Bone marrow (tissue), 2 donors: ENCODE measurements at regions not wholly inside any gene's neighbourhood (a gene's known extent, or its start where the extent isn't known, plus 50 kb on each side); places are given as distances from the start of the nearest gene placed in this dataset.
"Not testable (repeated sequence)": the region's sequence is repeated elsewhere in the genome, so short reads cannot be mapped to it uniquely, and the experiment has no call there.

ENCODE experiments used
- DNase-seq, 2 donors: peaks; one replicate each; lab custom pipeline; 2025; lab: John Stamatoyannopoulos, UW

DNA sequence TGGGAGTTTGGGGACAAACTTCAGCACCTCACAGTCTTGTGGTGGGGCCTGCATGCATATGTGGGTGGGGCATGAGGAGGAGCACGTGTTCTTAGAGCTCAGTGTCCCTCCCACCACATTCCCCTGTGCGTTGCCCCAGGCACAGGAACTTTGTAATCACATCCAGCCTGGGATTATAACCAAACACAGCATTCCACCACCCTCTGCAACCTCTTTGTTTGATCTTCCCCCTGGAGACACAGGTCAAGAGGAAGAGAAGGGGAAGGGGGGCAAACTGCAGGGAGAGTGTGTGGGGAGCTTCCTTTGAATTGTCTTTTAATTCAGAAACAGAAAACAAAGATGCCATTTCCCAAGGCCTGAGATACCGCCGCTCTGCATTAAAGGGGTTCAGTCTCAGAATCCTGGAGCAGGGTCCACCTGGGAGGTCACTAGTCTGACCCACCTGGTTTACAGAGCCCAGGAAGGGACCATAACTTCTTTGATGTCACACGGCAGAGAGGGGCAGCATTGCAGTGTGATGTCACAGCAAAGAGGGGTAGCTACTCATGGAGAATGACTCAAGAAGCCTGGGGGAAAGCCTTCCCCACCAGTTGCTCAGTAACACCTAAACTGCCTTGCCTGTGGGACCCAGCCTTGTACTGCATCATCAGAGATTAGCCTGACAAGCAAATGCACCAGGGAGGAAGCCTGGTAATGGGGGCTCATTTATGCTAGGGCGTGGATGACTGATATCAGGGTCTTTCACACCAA is 106.3 kb upstream of the RNU6-1 start:
- no peak for DNase-seq

DNA sequence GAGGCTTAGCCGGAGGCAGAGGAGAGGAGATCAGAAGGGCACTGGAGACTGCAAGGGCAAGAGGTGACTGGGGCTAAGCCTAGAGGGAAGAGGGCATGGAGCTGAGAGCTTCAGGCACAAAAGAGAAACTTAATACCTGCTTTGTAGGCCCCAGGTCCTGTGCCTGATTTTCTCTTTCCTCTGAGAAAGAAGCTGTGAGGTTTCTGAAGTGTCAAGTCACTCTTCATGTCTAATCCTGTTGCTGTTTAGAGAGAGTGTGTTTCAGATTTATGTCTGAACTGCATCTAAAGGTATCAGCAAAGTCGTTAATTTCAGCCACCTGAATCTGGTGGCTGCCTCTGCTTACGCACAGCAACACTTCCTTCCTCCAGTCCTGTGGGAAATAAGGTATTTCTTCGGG is 106.9 kb upstream of the RNU6-1 start:
- no peak for DNase-seq

DNA sequence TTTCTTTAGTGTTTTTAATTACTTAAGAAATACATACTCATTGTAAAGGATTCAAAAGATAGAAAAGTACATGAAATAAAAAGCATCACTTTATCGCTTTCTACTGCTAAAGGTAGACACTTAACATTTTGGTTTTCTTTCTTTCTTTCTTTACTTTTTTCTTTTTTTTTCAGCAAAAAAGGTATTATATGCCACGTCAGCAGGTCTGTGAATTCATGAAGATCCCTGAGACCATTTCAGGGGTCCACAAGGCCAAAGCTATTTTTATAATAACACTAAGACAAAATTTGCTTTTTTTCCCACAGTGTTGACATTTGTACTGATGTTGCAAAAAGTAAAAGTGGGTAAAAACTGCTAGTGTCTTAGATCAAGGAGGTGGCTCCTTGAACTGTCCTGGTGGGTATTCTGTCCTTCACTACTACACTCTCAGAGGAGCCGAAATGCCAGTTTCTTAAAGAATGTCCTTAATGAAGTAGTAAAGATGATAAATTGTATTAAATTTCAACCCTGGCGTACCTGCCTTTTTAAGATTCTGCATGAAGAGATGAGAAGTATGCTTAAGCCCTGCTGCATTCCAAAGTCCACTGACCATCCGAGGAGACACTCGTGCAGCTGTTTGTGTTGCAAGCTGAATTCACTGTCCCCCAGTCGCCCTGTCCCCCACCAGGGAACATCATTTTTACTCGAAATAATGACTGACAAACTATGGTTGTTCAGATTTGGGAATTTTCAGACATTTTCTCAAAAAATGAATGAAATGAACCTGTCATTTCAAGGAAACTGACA is 106.7 kb upstream of the PIAS1 start:
- DNase-seq, result no peak

DNA sequence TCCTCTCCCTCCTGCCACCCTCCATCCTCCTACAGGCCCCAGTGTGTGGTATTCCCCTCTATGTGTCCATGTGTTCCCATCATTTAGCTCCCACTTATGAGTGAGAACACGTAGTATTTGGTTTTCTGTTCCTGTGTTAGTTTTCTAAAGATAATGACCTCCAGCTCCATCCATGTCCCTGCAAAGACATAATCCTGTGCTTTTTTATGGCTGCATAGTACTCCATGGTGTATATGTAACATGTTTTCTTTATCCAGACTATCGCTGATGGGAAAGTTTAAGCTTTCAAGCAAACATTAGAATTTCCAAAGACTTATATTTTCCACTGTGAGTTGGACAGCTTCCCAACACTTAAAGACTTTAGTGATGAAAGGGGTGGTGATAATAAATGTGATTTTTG is 105.9 kb upstream of the PIAS1 start:
- DNase-seq, result no peak

DNA sequence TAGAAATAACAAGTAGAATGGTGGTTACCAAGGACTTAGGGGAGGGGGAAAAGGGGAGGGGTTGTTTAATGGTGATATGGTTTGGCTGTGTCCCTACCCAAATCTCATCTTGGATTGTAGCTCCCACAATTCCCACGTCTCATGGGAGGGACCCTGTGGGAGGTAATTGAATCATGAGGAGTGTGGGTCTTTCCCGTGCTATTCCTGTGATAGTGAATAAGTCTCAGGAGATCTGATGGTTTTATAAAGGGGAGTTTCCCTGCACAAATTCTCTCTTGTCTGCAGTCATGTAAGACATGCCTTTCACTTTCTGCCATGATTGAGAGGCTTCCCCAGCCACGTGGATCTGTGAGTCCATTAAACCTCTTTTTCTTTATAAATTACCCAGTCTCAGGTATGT is 102.9 kb upstream of the PIAS1 start:
- not testable (repeated sequence) for DNase-seq

DNA sequence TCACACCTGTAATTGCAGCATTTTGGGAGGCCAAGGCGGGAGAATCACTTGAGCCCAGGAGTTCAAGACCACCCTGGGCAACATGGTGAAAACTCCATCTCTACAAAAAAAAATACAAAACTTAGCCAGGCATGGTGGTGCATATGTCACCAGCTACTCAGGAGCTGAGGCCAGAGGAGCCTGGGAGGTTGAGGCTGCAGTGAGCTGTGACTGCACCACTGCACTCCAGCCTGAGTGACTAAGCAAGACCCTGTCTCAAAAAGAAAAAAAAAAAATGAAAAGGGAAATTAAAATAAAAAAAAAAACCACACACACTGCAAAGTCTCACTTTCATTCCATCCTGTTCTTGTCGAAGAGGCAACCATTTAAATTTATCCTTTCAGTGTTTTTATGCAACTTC is 100.8 kb upstream of the PIAS1 start:
- DNase-seq, result peak in 1 of 2 donors; percentile 47

DNA sequence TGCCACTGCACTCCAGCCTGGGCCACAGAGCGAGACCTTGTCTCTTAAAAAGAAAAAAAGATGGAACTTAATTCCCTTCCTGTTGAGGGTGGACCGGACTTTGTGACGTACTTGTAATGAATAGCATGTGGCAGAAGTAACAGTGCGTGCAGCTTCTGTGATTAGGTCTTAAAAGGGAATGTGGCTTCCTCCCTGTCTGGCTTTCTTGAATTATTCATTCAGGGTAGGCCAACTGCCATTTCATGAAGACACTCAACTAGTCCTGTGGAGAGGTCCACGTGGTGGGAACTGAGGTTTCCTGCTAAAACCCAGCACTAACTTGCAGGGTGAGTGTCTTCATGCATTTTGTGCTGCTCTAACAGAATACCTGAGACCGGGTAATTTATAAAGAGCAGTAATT is 98.9 kb upstream of the PIAS1 start:
- DNase-seq, result no peak

DNA sequence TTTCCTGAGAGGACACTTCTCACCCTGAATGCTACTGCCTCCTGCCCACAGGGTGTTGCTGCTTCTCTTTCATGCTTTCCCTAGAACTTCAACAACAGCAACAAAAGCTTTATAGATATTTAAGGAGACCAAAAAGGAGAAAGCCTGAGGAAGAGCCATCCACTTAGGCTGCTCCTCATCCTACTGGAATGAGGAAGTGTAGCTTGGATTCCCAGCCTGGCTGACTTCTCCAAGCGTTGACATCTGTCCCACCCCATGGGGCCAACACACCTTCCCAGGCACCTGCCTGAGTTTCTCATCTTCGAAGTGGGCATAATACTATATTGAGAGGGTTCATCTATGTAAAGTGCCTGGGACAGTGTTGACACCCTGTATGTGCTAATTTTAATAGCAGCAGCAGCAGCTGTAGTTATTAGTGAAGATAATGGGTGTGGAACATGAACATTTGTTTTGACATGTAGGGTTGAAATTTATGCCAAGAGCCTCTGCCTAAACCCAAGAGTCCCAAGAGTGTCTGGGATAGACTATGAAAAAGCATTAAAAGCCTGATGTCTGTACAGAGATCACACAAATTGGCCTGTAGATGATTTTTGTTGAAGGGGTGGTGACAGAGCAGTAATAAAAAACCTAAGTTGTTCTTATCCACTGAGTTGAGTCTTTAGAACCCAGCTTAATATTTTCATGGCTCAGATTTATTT is 96.5 kb upstream of the PIAS1 start:
- DNase-seq, result no peak

DNA sequence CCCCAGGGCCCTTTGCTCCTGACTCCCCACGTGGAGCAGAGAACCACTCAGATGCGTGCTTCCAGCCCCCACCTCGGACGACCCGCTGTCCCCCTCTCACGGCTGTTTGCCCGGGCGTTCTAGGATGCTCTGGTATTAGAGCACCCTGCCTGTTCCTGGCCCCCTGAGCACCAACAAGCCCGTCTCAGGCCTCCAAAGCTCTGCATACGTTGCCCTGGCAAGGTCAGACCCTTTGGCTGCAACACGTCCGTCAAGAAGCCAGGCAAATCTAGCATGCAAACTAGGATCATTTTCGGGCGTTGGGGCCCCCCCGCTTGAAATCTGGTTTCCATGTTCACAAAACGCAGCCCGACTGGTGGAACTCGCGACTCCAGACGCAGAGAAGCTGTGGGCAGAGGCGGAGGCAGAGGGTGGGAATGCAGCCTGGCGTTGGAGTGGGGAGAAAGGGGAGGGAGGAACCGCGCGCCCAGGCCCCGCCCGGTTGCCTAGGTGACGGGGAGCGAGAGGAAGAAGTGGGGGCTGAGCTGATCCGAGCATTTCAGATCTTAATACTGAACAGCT is 86.2 kb upstream of the PIAS1 start:
- peak; percentile 8 to 22 for DNase-seq

DNA sequence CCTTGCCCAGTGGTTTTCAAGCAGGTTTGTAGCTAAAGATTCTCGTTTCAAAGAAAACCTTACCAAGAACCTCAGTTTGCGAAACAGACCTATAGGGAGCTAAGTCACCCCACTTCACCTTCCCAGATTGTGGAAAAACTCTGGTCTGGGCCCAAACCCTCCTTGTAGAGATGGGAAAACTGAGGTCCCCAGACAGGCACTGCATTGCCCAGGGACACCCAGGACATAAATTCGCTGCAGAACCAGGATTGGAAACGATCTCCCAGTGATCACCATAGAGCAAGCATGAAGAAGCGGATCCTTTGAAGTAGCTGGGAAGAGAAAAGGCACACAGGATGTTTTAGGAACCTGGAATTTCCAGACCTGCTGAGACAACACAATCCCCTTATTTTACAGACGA is 85.6 kb upstream of the PIAS1 start:
- no peak for DNase-seq

DNA sequence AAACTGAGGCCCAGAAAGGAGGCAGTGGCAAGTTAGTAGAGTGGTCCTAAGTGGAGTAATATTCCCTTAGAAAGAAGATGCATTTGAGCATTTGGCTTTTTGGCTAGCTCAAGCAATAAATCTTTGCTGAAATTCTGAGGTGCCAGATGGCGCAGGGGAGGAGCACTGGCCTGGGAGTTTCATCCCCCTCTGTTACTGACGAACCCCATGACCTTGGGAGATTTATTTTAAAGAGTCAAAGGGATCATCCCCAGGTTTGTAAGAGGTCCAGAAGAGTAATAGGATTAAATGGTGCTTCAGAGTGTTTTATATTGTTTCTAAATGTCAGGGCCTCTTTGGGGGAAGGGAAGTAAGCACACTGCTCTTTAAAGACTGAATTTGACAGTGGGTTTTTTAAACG is 85.1 kb upstream of the PIAS1 start:
- no peak for DNase-seq

DNA sequence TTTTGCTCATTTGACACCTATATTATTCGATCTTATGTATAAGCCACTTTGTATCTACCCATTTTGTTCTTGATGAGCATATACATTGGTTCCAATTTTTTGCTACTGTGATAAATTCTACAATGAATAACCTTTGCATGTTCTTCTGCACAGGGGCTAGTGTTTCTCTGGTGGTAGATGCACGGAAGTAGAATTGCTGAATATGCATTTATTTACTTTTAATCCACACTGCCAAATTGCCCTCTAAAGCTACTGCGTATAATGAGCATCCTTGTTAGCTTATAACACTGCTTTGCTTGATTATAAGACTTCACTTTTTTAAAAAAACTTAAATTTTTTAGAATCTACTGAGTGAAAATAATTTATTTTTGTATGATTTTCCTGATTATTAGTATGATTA is 84.2 kb upstream of the PIAS1 start:
- DNase-seq, result no peak

DNA sequence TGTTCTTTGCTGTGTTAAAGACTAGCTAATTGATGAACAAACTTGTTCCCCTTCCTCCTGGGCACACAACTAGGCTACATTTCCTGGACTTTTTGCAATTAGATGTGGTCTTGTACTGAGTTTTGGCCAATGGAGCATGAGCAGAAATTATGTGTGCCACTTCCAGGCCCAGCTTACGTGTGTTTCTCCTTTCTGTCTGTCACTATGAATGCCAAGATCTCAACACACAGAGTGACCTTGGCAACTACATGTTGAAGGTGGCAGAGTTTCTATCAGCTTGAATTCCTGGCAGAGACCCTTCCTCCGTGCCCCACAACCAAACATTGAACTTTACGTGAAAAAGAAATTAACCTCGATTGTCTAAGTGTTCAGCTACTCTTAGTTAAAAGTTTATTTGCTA is 81.7 kb upstream of the PIAS1 start:
- DNase-seq, result no peak

DNA sequence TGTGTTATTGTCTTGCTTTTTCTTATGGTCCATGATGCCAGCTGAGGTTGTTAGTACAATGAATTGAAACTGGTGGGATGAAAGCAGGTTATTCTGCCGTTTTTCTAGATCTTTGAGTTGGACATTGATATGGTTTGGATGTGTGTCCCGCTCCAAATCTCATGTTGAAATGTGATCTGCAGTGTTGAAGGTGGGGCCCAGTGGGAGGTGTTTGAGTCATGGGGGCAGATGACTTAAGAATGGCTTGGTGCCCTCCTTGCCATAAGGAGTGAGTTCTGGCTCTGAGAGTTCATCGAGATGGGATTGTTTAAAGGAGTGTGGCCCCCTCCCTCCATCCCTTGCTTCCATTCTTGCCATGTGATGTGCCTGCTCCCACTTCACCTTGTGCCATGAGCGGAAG is 80.3 kb upstream of the PIAS1 start:
- no peak for DNase-seq

DNA sequence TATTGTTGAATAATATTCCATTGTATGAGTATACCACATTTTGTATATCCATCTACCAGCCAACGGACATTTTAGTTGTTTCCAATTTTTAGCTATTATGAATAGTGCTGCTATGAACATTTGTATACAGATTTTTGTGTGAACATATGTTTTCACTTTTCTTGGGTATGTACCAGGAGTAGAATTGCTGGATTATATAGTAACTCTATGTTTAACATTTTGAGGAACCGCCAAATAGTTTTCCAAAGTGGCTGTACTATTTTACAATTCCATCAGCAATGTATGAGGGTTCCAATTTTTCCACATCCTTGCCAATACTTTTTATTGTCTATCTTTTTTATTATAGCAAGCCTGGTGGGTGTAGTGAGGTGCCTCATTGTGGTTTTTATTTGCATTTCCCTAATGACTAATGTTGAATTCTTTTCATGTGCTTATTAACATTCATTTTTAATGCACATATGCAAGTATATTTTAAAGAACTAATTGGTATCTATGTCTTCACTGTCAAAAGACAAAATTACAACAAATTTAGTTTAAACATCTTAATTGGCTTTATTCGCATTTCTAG is 77.5 kb upstream of the PIAS1 start:
- DNase-seq, result no peak

DNA sequence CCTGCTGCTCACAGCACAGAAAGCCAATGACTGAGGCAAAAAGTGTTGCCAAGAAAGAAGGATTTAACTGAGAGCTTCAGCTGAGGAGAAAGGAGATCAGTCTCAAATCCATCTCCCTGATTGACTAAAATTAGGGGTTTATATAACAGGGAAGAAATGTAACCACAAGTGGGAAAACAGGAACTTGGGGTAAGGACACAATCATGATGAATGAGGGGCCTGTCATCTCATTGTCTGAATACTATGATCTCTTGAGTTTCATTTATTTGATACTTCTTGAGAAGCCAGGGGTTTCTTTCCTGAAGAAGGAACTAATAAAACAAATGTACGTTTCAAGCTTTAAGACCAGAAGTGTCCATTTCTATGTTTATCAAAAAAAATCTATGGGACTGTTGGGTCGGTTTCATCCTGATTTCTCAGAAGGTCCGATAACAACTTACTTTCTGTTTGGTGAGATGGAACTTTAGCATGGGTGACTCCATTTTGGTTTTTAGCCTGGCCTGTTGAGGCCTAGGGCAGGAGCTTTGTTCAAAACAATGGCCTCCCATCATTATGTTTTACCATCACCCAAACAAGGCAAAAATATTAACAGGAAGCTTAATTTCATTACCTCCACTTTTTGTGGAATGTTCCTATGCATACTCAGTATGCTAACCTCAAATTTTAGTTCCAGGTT is 76.6 kb upstream of the PIAS1 start:
- DNase-seq, result no peak

DNA sequence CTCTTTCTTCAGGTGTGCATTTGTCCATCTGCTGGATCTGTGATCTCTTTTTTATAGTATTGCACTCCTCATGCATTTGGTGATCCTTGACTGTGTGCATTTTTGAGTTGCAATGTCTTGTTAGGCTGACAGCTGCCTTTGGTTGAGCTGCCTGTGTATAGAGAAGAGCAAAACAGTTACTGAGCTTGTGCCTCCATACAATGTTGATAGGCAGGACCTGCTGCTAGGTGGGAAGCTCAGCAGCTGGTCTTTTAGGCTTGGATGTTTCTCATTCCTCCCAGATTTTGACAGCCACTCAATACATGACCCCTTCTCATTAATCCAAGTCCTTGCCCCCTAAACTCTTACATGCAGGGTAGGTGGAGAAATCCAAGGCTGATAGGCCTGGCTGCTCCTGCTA is 74.8 kb upstream of the PIAS1 start:
- DNase-seq, result no peak

DNA sequence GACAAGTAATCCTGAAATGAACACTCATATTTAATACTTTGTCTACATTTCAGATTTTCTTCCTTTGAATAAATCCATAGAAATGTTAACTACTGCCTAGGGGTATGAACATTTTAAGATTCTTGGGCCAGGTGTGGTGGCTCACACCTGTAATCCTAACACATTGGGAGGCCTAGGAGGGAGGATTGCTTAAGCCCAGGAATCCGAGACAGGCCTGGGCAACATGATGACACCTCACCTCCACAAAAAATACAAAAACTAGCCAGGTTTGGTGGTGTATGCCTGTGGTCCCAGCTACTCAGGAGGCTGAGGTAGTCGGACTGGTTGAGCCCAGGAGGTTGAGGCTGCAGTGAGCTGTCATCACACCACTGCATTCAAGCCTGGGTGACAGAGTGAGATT is 73.9 kb upstream of the PIAS1 start:
- DNase-seq, result no peak

DNA sequence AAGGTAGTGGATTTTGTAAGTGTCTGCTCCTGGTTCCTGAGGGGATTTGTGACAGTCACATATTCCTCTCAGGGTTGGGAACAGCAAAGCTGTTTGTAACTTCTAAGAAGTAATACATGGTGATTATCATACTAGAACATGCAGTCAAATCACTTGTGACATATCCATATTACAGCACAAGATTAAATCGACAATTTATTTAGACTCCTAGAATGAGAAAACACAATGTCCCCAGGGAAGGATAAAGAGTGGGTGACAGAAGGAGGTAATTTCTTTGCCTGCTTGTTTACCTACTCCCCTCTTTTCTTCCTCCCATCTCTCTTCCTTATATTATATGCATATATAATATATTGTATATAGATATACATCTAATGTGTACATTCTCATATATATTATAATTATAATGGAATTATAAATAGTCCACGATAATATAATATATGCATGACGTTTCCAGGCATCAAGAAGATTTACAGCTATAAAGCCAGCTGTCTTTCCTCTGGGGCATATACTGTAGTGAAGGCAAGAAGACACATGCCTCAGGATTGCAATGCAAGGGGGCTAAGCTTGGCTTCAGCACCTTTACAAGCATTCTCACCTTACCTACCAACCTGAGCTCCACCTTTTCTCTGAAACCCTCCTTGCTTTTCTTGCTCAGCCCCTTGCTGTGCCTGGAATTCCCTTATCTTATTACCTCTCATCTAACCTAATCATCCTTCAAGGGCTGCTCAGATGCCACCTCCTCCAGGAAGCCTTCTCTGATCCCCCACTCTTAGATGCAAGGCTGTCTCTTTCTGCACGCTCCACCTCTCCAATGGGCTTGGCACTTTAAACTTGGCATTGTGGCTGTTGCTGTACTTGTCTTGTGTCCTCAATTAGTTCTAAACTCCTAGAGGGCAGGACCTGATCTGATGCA is 73.1 kb upstream of the PIAS1 start:
- DNase-seq, result no peak

DNA sequence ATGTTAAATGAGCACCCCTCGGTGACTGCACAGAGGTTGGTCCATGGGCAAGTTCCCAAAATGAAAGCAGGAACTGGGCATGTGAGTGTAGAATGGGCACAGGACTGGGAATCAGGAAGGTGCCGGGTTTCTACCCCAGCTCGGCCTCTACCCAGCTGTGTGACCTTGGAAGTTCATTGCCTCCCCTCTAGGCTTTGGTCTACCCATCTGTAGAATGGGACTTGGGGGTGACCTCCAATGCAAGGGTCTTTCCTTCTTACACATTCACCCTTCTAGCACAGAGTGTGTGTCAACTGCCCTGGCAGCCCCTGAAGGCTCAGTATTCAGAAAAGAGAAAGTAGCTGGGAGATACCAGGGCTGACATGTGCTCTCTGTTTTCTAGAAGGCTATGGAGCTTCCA is 72.3 kb upstream of the PIAS1 start:
- no peak for DNase-seq

DNA sequence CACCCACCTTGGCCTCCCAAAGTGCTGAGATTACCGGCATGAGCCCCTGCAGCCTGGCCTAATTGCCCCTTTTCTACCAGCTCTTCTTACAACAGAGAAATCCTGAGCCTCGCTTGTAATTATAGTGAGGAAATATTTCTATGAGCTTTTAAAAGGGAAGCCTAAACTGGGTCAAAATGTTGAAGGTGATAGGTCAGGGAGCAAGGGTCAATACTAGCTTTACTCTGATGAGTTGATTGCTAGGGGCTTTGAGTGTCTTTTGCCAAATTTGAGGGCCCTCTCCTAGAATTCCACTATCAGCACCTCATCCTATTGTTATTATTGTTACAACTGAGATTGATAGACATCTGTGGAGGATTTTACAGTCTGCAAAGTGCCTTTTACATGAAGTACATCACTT is 62.4 kb upstream of the PIAS1 start:
- DNase-seq, result no peak
